HPDE6-E6E7 (cell line): ENCODE measurements at regions not wholly inside any gene's neighbourhood (a gene's known extent, or its start where the extent isn't known, plus 50 kb on each side); places are given as distances from the start of the nearest gene placed in this dataset.

Experiments
- DNase-seq: peaks from one replicate; pipeline ENCODE4 v3.0.0; 2011; ENCODE audit warnings: missing footprints; ENCODE audit errors: extremely low spot score

DNA sequence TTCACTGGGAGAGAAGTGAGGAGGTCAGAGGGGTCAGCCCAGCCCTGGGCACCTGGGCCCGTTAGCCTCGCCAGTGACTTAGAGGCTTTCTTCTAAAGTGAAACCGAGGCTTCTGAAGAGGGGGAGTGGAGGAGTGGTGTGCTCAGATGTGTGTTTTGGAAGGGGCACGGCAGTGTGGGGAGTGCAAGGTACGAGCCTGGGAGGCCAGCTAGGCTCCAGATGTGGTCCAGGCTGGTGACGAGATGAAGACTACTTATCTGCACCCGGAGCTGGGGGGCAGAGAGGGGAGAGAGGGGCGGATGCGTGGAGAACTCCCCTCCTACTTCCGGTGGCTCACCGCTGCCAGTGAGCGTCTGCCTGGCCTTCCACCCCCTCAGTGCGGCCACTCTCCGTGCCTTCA lies 371.3 kb upstream of the HS6ST1 start:
- DNase-seq = no peak

DNA sequence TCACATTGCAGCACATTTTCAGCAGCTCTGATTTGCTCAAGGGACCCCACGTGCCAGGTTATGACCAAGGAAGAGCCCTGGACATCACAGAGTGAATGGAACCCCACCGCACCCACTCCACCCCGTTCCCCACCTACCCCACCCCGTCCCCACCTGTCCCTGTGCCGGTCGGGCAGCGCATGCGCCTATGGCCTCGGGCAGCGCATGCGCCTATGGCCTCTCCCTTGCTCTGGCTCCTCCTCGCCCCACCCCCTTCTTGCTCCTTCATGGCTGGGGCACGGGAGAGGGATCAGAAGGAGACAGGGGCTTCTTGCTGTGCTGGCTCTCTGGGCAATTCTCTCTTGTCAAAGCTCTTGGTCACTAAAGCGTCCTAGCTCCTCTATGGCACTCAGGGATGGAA lies 371.8 kb upstream of the HS6ST1 start:
- DNase-seq = no peak

DNA sequence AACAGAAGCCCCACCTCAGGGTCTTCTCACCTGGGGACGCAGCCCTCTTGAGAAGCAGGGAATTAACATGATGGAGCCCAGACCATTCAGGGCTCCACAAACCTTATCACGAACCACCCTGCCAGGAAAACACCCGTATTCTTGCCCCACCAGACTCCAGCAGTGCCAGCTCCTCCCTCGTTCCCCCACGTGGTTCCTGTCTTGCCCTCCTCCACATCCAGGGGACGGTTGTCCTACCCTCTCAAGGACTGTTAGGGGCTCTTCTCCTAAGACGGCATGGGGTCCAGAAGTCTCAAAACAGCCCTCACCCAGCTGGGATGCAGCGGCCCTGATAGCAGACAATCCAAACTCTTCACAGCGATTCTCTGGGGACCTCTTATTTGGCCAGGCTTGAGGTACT lies 372.2 kb upstream of the HS6ST1 start:
- DNase-seq = no peak

DNA sequence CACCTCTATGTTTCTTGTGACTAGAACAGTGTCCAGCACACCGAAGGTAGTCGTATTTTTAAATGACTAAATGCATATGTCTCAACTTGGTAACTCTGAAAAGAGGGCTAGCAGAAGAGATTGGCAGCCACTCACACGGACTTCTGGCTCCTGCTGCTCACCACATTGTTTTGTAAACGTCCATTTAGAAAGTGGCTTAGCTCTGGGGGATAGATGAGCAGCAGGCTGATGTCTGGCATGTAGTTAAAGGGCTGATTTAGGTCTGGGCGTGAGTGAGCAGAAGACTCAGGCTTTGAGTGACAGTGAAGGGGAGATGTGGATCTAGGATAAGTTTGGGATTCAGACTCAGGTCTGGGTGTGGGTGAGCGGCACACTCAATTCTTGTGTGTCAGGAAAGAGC lies 372.9 kb upstream of the HS6ST1 start:
- DNase-seq = no peak

DNA sequence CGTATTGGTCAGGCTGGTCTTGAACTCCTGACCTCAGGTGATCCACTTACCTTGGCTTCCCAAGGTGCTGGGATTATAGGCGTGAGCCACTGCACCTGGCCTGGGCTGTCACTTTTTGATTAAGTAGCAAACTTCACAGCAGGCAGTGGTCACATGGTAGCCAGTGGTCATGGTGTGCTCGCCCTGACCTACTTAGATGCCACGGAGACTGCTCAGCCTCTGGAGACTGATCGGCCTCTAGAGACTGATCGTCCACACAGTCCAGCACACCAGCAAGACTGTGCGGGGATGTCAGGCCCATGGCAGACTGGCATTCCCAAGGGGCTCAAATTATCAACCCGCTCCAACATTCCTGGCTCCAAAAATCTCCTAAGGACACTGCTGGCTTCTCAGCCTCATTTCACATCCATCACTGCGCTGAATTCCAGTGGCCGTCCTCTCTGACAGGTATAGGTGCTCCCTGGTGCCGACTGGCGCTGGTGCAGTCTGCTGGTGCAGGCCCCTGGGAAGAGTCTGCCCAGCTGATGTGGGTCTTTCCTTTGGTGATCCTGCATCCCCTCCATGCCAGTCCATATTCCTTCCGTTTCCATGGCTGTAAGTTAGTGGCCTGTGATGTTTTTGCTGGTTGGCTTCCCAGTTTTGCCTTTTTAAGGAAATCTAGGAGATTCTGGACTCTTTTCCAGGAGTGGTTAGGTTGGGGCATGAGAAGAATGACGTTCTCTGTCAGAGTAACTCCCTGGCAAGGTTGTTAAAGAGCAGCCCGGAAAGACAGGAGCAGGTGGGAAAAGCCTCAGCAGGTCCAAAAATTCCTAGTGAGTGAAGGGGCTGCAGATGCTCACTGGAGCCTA lies 374.5 kb upstream of the HS6ST1 start:
- DNase-seq = no peak

DNA sequence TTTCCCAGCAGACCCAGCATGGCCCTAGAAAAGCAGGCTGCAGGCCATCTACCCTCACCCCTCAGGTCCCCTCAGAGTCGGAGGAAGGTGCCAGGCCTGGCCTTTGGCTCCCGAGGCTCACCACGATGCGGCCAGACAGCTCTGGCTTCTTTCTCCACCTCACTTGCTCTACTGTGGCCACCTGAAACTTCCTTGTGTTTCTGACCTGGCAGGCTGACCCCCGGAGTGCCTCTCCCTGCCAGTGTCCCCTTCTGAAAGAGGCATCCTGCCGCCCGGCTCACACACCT lies 375.0 kb upstream of the HS6ST1 start:
- no peak for DNase-seq

DNA sequence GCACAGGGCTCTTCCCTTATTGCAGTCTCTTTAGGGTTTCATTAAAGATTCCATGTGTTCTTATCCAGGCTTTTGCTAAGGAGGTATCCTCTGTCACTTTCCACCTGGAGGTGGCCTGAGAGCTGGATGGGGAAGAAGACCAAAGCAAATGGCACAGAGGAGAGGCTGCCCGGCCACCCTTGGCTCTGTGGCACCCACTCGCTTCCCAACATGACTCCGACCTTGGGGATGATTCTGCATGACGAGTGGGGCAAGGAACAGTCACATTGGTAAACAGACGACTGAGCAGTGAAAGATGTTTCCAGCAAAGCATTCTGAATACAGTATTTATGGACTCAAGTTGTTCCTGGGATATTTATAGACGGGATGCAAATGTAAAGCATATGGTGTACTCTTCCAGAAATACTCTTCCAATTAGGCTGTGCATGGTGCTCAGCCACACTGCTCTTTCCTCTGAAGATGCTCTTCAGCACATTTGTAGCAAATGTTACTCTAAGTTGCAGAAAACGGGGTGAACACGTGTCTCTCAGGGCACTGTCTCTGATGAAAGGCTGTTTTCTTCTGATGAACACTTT lies 377.1 kb upstream of the HS6ST1 start:
- no peak for DNase-seq

DNA sequence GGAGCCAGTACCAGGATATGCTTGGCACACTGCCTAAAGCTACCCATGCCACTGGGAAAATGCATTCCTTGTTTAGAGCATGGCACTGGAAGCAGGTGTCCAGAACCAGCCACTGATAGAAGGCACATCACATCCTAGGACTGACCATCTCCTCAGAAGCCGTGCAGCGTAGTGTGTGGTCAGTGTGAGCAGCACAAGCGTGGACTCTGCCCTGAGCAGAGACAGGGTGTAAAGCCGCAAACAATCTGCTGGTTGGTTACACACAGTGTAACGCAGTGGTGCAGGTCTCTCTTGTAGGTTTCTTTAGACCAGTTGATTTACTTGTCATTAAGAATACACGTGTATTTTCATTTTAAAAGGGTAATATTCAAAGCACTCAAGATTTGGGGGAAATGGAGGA lies 377.8 kb upstream of the HS6ST1 start:
- DNase-seq = no peak

DNA sequence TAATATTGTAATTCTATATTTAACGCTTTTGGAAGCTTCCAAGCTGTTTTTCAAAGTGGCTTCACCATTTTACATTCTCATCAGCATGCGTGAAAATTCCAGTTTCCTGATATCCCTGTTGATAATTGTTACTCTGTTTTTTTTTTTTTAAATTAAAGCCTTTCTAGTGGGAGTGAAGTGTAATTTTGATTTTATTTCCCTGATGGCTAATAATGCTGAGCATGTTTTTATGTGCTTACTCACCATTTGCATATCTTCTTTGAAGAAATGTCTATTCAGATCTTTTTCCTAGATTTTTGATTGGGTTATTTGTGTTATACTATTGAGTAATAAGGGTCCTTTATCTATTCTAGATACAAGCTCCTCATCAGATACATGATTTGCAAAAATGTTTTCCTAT lies 382.8 kb upstream of the HS6ST1 start:
- no peak for DNase-seq

DNA sequence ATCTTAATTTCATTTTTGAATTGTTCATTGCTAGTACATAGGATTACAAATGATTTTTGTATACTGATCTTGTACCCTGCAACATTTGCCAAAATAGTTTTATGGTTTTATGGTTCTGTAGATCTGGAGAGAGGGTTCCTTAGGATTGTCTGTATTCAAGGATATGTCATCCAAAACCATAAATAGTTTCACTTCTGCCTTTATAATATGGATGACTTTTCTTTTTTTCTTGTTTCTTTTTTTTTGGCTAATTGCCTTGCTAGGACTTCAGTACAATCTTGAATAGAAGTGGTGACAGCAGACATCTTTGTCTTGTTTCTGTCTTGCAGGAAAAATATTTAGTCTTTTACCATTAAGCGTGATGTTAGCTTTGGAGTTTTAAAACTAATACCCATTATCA lies 383.9 kb upstream of the HS6ST1 start:
- no peak for DNase-seq

DNA sequence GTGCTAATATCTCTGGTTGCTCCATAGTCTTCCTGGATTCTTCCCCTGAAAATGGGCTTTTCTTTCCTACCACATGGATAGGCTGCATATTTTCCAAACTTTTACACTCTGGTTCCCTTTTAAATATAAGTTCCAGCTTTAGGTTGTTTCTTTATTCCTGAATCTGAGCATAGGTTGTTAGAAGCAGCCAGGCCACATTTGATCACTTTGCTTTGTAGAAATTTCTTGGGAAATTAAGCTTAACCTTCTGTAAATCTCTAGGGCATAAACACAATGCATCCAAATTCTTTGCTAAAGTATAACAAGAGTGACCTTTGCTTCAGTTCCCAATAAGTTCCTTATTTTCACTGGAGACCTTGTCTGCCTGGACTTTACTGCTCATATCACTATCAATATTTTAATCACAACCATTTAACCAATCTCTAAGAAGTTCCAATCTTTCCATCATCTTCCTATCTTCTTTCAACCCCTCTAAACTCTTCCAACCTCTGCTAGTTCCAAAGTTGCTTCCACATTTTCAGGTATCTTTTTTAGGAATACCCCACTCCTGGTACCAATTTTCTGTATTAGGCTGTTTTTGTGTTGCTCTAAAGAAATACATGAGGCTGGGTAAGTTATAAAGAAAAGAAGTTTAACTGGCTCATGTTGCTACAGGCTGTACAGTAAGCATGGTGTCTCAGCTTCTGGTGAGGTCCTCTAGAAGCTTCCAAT lies 389.6 kb upstream of the HS6ST1 start:
- DNase-seq = no peak

DNA sequence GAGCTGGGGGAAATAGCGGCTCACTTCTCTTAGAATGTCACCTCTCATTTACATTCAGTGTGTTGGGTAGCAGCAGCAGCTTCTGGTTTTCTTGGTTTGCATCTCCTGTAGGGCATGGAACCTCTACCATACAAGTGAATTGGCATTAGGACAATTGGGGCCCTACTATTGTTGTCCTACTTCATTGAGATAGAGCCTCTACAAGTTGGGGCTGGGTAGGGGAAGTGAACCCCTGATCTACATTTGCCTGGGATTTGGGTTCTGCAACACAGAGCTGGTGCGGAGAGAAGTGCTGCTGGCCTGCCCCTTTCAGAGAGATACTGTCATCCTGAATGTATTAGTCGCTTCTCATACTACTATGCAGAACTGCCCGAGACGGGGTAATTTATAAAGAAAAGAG lies 391.6 kb upstream of the HS6ST1 start:
- no peak for DNase-seq

DNA sequence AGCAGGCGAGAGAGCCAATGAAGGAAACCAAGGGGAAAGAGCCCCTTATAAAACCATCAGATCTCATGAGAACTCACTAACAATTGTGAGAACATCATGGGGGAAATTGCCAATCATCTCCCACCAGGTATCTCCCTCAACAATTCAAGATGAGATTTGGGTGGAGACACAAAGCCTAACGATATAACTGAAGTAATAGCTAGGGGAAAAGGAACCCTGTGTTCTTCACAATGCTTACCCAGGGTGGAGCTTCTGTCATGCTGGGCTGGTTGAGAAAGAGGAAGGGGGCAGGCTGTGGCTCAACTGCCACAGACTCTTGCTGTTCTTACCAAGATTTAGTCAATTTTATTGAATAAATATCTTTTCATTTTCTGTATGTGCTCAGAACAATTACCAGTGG lies 392.1 kb upstream of the HS6ST1 start:
- no peak for DNase-seq

DNA sequence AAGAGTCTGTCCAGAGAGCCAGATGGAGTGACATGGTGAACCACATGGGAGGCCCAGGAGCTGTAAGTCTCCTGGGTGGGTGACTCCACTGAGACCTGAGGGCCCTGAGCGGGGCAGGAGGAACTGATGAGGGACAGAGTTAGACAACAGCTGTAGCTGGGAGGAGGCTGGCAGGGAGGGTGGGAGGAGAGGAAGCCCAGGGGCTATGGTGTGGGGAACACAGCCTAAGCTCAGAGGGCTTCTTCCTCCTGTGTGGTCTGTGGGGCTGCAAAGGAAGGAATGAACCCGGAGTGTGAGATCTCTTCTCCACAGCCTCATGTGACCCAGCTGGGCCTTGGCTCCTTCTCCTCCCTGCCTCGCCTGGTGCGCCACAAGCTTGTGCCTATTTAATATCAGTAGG lies 395.6 kb upstream of the HS6ST1 start:
- no peak for DNase-seq

DNA sequence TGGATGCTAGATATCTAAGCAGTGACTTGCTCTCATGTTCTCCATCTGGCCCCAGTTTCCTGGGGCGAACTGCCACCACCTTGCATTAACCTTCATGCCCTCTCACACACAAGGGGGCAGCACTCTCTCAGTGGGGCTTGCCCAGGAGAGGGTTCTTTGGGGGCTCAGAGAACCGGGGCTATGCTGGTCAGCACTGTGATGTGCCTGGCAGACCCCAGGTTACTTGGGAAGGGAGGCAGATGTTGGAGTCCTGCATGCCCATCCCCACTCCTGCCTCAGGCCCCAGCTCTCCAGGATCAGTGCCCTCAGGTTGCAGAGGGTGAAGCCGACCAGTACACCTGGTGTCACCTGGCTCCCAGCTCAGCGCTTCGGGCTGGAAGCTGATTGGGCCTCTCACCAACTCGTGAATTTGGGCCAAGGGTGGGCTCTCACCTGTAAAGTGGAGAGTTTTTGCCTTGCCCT lies 396.2 kb upstream of the HS6ST1 start:
- no peak for DNase-seq

DNA sequence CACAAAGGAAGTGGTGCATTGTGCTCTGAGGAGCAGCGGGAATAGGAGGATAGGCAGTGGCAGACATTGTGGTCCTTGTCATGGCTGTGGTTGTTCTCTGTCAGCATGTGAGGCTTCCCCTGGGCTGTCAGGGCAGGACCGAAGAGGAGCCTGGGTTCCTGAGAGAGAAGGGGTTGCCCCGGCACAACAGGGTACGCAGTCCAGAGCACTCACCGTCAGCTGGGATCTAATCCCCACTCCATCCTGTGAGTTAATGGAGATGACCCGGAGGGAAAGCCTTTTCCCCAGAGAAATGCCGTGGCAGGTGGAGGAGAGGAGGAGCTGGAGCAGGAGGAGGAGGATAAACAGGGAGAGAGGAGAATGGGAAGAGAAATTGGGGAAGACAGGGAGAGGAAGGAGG lies 396.7 kb upstream of the HS6ST1 start:
- no peak for DNase-seq

DNA sequence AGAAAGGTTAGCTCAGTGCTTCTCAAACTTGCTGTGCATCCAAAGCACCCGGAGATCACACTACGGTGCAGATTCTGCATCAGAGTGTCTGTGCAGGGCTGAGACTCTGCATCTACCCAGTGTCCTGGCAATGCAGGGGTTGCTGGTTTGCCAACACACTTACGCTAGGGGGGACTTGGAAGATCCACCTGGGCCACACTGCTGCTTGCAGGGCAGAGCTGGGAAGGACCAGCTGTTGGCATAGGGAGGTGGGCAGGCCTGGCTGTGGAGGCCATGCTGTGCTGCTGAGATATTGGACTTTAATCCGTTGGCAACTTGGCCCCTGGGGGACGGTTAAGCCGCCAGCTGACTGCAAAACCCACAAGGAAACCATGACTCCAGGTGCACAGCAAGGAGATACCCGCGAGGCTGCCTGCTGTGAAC lies 397.6 kb upstream of the HS6ST1 start:
- DNase-seq = no peak

DNA sequence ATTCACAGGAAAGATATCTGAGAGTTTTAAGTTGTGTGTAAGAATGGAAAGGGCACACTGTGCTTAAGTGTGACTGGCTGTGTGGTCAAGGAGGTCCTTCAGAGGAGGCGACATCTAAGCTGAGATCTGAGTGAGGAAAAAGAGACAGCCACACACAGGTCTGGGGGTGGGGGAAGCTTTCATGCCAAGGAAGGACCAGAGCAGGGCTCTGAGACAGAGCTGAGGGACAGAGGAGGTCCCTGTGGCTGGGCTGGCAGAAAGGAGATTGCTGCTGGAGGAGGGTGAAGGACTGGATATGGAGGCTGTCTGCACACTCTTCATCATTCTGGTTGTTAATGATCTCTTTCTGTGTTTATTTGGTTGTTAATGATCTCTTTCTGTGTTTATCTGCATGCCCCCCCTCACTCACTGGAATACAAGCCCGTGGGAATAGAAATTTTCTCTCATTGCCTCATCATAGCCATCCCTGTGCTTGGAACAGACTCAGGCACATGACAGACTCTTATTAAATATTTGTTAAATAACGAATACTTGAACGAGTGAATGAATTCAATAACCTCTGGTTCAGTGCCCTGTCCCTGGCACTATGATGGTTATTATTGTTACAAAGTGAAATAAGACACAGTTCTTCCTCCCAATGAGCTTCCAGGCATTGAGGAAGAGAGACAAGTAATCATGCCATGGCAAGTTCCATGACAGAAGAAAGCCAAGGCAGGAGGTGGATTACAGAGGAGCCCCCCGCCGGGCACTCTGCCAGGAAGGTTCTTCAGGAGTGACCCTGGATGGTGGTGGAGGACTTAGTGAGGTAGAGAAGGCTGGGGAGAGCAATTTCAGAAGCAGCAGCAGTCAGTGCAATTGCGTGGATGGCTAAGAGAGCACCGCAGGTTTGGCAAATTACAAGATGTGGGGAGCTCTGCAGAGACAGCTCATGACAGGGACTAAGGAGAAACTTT lies 399.4 kb upstream of the HS6ST1 start:
- no peak for DNase-seq

DNA sequence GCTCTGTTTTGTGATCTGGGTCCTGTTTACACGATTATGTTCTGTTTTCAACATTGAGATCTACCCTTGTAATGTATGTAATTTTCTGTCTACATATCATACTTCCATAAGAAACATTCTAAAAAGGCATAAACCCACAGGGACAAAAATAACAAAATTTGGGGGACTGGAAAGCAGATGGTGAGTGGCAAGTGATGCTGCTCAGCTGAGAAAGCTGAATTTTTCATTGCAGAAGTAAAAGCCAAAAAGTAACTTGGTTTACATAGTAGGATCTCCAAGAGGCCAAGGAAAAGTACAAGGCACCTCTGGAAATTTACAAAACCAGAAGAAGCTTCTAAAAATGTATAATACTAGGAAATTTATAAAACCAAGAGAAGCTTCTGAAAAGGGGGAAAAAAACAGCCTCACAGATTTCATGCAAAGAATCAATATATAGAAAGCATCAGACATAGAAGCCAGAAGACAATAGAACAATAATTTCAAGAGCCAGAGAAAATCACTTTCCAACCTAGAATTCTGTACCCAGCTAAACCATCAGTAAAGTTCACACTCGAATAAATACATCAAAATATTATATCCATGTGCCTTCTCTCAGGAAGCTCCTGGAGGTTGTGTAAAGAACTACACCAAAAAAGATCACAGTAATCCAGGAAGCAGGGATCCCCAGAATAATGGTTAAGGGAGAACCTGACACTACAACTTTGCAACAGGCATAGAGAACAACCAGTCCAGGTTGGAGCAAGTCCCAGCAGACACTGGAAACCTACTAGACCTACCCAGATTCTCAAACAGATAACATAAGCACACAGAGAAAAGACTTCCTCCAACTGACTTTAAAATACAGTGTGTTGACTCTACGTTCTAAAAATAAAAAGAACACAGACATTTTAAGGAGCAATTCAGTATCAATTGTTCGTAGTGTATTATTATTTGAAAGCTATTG lies 401.7 kb upstream of the HS6ST1 start:
- no peak for DNase-seq

DNA sequence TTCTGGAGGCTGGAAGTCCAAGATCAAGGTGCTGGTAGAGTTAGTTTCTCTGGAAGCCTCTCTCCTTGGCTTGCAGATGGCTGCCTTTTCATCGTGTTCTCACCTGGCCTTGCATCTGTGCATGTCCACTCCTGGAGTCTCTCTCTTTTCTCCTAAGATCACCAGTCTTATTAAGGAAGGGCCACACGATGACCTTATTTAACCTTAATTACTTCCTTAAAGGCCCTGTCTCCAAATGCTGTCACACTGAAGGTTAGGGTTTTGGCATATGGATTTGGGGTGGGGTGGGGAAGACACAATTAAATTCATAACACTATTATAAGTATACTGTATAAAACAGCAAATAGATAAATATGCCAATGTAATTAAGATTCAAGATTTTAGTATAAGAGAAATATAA lies 402.4 kb upstream of the HS6ST1 start:
- DNase-seq = no peak

DNA sequence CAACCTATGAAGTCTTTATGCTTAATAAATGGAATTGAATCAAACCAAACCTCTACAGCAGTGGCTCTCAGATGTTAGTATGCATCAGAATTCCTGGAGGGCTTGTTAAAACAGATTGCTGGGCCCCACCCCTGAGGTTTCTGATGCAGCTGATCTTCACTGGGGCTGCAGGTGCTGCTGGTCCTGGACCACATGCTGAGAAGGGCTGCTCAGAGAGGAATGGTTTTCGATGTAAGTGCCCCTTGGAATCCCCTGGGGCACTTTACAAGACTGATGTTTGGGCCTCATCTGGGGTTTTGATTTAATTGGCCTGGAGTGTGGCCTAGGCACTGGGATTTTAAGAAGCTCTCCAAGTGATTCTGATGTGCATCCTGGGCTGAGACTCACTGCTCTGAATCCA lies 403.8 kb upstream of the HS6ST1 start:
- DNase-seq = no peak
